PC-3 (cell line): ENCODE measurements at regions not wholly inside any gene's neighbourhood (a gene's known extent, or its start where the extent isn't known, plus 50 kb on each side); places are given as distances from the start of the nearest gene placed in this dataset.
"Not testable (repeated sequence)": the region's sequence is repeated elsewhere in the genome, so short reads cannot be mapped to it uniquely, and the experiment has no call there.

ENCODE experiments used
- CTCF ChIP-seq: fragments of 300-600 bp; sonication (generic); conservative IDR thresholded peaks from 2 replicates; pipeline ENCODE4 v1.5.1; 2017; ENCODE audit warnings: antibody characterized with exemption, low read depth, mild to moderate bottlenecking, low read length
- EZH2 ChIP-seq: fragments of 300-600 bp; sonication (generic); IDR thresholded peaks from one replicate; pipeline ENCODE4 v1.6.1; 2017; ENCODE audit warnings: antibody characterized with exemption, mild to moderate bottlenecking, low read length; ENCODE audit not compliant: unreplicated experiment
- EZH2phosphoT487 ChIP-seq: fragments of 300-600 bp; sonication (generic); IDR thresholded peaks from 2 replicates; pipeline ENCODE4 v1.6.1; 2018; ENCODE audit warnings: mild to moderate bottlenecking, antibody characterized with exemption, low read length, borderline replicate concordance

- not testable (repeated sequence) for TF ChIP-seq CTCF, EZH2phosphoT487, EZH2
Observed at GRCh38 chr16:32922578-32922977, 246.6 kb upstream of the TP53TG3 start.
